ENCODE measurements at regions not wholly inside any gene's neighbourhood (a gene's known extent, or its start where the extent isn't known, plus 50 kb on each side); places are given as distances from the start of the nearest gene placed in this dataset.

DNA sequence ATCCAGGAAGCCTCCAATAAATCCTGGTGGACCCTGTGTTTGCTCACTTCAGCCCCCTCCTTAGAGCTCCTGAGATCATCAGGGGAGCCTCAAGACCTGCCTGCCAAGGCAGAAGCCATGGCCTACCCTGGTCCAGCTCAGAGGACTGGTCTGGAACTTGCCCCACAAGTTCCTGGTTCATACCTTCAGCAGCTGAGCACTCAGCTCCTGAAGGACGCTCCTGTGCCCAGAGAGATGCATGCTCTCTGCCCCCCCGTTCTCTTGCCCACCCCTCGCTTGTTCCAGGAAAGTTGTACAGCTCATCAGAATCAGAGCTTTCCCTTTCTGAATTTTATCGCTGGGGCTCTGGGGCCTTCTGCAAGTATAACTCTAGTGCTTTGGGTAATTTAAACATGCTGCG is 210.5 kb upstream of the ISX start:
- TF ChIP-seq CTCF (IDR thresholded peaks at IDR 0.05 in 8 of 11, conservative IDR thresholded peaks at IDR 0.05 in 3 of 11): no peak
- no peak for TF ChIP-seq POLR2A (IDR thresholded peaks at IDR 0.05)

All from spleen (tissue), 7 donors.